ENCODE measurements at regions not wholly inside any gene's neighbourhood (a gene's known extent, or its start where the extent isn't known, plus 50 kb on each side); places are given as distances from the start of the nearest gene placed in this dataset.

- no peaks in the 10 kb centered on the region for H3K36me3 Mint-ChIP-seq (ENCODE audit: insufficient read depth)
- TF ChIP-seq, protein P1, sequence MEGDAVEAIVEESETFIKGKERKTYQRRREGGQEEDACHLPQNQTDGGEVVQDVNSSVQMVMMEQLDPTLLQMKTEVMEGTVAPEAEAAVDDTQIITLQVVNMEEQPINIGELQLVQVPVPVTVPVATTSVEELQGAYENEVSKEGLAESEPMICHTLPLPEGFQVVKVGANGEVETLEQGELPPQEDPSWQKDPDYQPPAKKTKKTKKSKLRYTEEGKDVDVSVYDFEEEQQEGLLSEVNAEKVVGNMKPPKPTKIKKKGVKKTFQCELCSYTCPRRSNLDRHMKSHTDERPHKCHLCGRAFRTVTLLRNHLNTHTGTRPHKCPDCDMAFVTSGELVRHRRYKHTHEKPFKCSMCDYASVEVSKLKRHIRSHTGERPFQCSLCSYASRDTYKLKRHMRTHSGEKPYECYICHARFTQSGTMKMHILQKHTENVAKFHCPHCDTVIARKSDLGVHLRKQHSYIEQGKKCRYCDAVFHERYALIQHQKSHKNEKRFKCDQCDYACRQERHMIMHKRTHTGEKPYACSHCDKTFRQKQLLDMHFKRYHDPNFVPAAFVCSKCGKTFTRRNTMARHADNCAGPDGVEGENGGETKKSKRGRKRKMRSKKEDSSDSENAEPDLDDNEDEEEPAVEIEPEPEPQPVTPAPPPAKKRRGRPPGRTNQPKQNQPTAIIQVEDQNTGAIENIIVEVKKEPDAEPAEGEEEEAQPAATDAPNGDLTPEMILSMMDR (IDR thresholded peaks at IDR 0.05; ENCODE audit: unreplicated experiment), result no peak
- H3K27me3 Mint-ChIP-seq, result no peaks in the 10 kb centered on the region
- no peak overlapping the region for H3K4me3 Mint-ChIP-seq (ENCODE audit: low read depth)
- no peaks in the 10 kb centered on the region for H3K4me1 Mint-ChIP-seq (ENCODE audit: low read depth)
- H3K9me3 Mint-ChIP-seq (ENCODE audit: low read depth), result no peaks in the 10 kb centered on the region
- no peak overlapping the region for H3K27ac Mint-ChIP-seq
- no peak for DNase-seq (ENCODE audit: low spot score, unreplicated experiment)
Measured at GRCh38 chr13:107738004-107738403, 477.3 kb downstream of the LIG4 start.

DNA sequence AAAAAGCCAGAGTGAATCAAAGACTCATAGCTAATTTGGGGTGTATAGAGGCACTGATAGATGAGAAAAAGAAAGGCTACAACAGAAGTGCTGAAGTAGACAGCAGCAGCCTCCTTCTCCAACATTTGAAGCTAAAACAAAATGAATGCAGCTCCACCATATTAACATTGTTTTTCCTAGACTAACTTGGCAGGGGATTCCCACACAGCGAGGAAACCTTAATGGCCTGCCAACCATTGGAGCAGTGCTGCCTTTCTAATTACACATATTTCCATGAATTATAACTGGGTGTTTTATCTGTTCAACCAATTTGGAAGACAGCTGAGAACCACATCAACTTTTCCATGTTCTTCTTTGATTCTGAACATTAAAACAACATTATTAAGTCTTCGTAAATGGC is 478.6 kb downstream of the LIG4 start:
- H3K4me3 Mint-ChIP-seq (ENCODE audit: low read depth), result no peak overlapping the region
- H3K4me1 Mint-ChIP-seq (ENCODE audit: low read depth), result no peaks in the 10 kb centered on the region
- H3K27ac Mint-ChIP-seq, result no peak overlapping the region
- TF ChIP-seq, protein P1 (IDR thresholded peaks at IDR 0.05; ENCODE audit: unreplicated experiment), result no peak
- no peak for DNase-seq (ENCODE audit: low spot score, unreplicated experiment)
- no peaks in the 10 kb centered on the region for H3K36me3 Mint-ChIP-seq (ENCODE audit: insufficient read depth)
- no peaks in the 10 kb centered on the region for H3K9me3 Mint-ChIP-seq (ENCODE audit: low read depth)
- H3K27me3 Mint-ChIP-seq, result no peaks in the 10 kb centered on the region

GRCh38 chr13:107736170-107736569 is 479.2 kb downstream of the LIG4 start:
- no peak overlapping the region for H3K27ac Mint-ChIP-seq
- no peaks in the 10 kb centered on the region for H3K4me1 Mint-ChIP-seq (ENCODE audit: low read depth)
- no peaks in the 10 kb centered on the region for H3K27me3 Mint-ChIP-seq
- TF ChIP-seq, protein P1 (IDR thresholded peaks at IDR 0.05; ENCODE audit: unreplicated experiment), result no peak
- no peak overlapping the region for H3K4me3 Mint-ChIP-seq (ENCODE audit: low read depth)
- DNase-seq (ENCODE audit: low spot score, unreplicated experiment), result no peak
- no peaks in the 10 kb centered on the region for H3K9me3 Mint-ChIP-seq (ENCODE audit: low read depth)
- no peaks in the 10 kb centered on the region for H3K36me3 Mint-ChIP-seq (ENCODE audit: insufficient read depth)

DNA sequence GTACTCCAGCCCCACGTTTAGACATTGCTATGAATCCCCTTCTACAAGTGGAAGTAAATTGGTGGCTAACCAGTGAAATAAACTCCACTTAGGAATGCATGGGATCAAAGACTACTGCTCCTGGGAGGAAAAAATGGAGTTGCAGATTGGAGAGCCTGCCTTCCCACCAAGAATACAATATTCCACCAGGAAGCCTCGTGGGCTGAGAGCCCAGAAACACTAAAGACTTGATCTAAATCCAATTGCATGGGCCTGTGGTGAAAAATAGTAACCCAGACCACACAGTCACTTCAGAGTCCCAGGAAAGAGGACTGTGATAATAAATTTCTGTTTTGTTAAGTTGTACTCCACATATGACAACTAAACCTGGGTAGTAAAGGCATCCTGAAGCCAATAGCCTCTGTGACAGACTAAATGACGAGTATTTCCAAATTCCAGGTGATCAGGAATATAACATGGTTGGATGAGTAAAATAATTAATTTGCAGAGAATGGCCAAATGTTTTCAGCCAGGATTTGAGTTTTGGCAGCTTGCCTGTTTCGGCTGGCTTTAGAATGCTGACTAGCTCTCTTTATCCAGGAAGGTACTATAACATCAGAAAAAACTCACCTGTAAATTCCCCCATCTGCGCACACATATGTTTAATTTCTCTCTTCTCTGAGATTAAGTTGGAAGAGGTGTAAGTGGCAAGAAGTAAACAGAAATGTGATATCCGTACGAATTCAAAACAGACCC is 480.3 kb downstream of the LIG4 start:
- Mint-ChIP-seq H3K27ac (no peak overlapping the region), H3K27me3 (no peaks in the 10 kb centered on the region), H3K4me1 (ENCODE audit: low read depth) (no peaks in the 10 kb centered on the region), H3K9me3 (ENCODE audit: low read depth) (no peaks in the 10 kb centered on the region), H3K36me3 (ENCODE audit: insufficient read depth) (no peaks in the 10 kb centered on the region), H3K4me3 (ENCODE audit: low read depth) (no peak overlapping the region)
- no peak for DNase-seq (ENCODE audit: low spot score, unreplicated experiment)
- TF ChIP-seq, protein P1 (IDR thresholded peaks at IDR 0.05; ENCODE audit: unreplicated experiment), result no peak

- Mint-ChIP-seq H3K27ac (no peak overlapping the region), H3K36me3 (ENCODE audit: insufficient read depth) (no peaks in the 10 kb centered on the region), H3K27me3 (no peaks in the 10 kb centered on the region), H3K4me1 (ENCODE audit: low read depth) (no peaks in the 10 kb centered on the region), H3K9me3 (ENCODE audit: low read depth) (no peaks in the 10 kb centered on the region), H3K4me3 (ENCODE audit: low read depth) (no peak overlapping the region)
- TF ChIP-seq, protein P1 (IDR thresholded peaks at IDR 0.05; ENCODE audit: unreplicated experiment), result no peak
- no peak for DNase-seq (ENCODE audit: low spot score, unreplicated experiment)
Measured at GRCh38 chr13:107733276-107733675, 482.1 kb downstream of the LIG4 start.

Measured in progenitor cell of endocrine pancreas (in vitro differentiated cells).